NCI-H345 (cell line): ENCODE measurements at regions not wholly inside any gene's neighbourhood (a gene's known extent, or its start where the extent isn't known, plus 50 kb on each side); places are given as distances from the start of the nearest gene placed in this dataset.
"Not testable (repeated sequence)": the region's sequence is repeated elsewhere in the genome, so short reads cannot be mapped to it uniquely, and the experiment has no call there.

Experiments
- DNase-seq: peaks from one replicate; lab custom pipeline; 2025; lab: John Stamatoyannopoulos, UW

- DNase-seq = no peak
Measured at GRCh38 chr17:74117087-74117698, 86.3 kb upstream of the RPL38 start.

- no peak for DNase-seq
Measured at GRCh38 chr17:74117999-74118421, 85.5 kb upstream of the RPL38 start.

GRCh38 chr17:74118504-74118903 is 85.0 kb upstream of the RPL38 start:
- DNase-seq = no peak

- no peak for DNase-seq
Measured at GRCh38 chr17:74119049-74119580, 84.4 kb upstream of the RPL38 start.

GRCh38 chr17:74119965-74120364 is 83.5 kb upstream of the RPL38 start:
- DNase-seq = peak; percentile 45

GRCh38 chr17:74123350-74123749 is 80.1 kb upstream of the RPL38 start:
- DNase-seq = no peak

GRCh38 chr17:74123866-74124444 is 79.5 kb upstream of the RPL38 start:
- no peak for DNase-seq

- peak; percentile 66 for DNase-seq
Measured at GRCh38 chr17:74125156-74125555, 78.3 kb upstream of the RPL38 start.

GRCh38 chr17:74126179-74126900 is 77.1 kb upstream of the RPL38 start:
- DNase-seq = no peak

- DNase-seq = no peak
Measured at GRCh38 chr17:74126959-74127358, 76.5 kb upstream of the RPL38 start.

GRCh38 chr17:74128456-74129211 is 74.8 kb upstream of the RPL38 start:
- DNase-seq = no peak

- not testable (repeated sequence) for DNase-seq
Measured at GRCh38 chr17:74129800-74130199, 73.7 kb upstream of the RPL38 start.

GRCh38 chr17:74130276-74130675 is 73.2 kb upstream of the RPL38 start:
- DNase-seq = no peak

- no peak for DNase-seq
Measured at GRCh38 chr17:74130841-74131240, 72.6 kb upstream of the RPL38 start.

- DNase-seq = no peak
Measured at GRCh38 chr17:74132354-74132753, 71.1 kb upstream of the RPL38 start.

- no peak for DNase-seq
Measured at GRCh38 chr17:74133740-74134139, 69.7 kb upstream of the RPL38 start.

GRCh38 chr17:74134234-74134633 is 69.2 kb upstream of the RPL38 start:
- not testable (repeated sequence) for DNase-seq

- DNase-seq = no peak
Measured at GRCh38 chr17:74134991-74135390, 68.5 kb upstream of the RPL38 start.

- no peak for DNase-seq
Measured at GRCh38 chr17:74135391-74136167, 67.9 kb upstream of the RPL38 start.

- DNase-seq = no peak
Measured at GRCh38 chr17:74137416-74137815, 66.1 kb upstream of the RPL38 start.

GRCh38 chr17:74139120-74139519 is 64.4 kb upstream of the RPL38 start:
- DNase-seq = no peak

GRCh38 chr17:74140282-74140681 is 63.2 kb upstream of the RPL38 start:
- DNase-seq = no peak
